K562 (cell line): ENCODE measurements at regions not wholly inside any gene's neighbourhood (a gene's known extent, or its start where the extent isn't known, plus 50 kb on each side); places are given as distances from the start of the nearest gene placed in this dataset.

Source experiments
- C11orf30 ChIP-seq: fragments of 450-650 bp; IDR thresholded peaks from 2 replicates; pipeline ENCODE4 v1.6.1; 2016; ENCODE audit warnings: low read depth, mild to moderate bottlenecking
- ESRRA ChIP-seq: fragments of 450-650 bp; IDR thresholded peaks from 2 replicates; pipeline ENCODE4 v1.6.1; 2014; ENCODE audit warnings: low read depth, mild to moderate bottlenecking, moderate library complexity, borderline replicate concordance
- NCOR1 ChIP-seq: fragments of 450-650 bp; IDR thresholded peaks from 2 replicates; pipeline ENCODE4 v1.6.1; 2016; ENCODE audit warnings: mild to moderate bottlenecking, moderate library complexity
- SREBF2 ChIP-seq: sonication (generic); formaldehyde crosslinking; IDR thresholded peaks from 2 replicates; pipeline ENCODE4 v1.4.0; 2020; ENCODE audit warnings: mild to moderate bottlenecking, missing genetic modification reagents
- SRF ChIP-seq, 2 experiments: fragments of 250-450, 450-650 bp in 1 of 2; sonication (Bioruptor Pico) in 1 of 2; sonication (generic) in 1 of 2; formaldehyde crosslinking; IDR thresholded peaks; 2 replicates each; pipeline versions ENCODE4 v1.5.0 to v1.5.1; 2020 to 2022; ENCODE audit warnings: mild to moderate bottlenecking in 1 of 2, missing genetic modification reagents in 1 of 2
- TCF7 ChIP-seq: sonication (generic); IDR thresholded peaks from 2 replicates; pipeline ENCODE4 v1.6.1; 2016; ENCODE audit warnings: antibody characterized with exemption, borderline replicate concordance
- TOE1 ChIP-seq, 2 experiments: fragments of 450-650 bp in 1 of 2; sonication (generic) in 1 of 2; formaldehyde crosslinking in 1 of 2; IDR thresholded peaks; 2 replicates each; pipeline versions ENCODE4 v1.7.1 to v1.8.0; 2016 to 2022; ENCODE audit warnings: borderline replicate concordance in 2 of 2, mild to moderate bottlenecking in 2 of 2, antibody characterized with exemption in 1 of 2, inconsistent platforms in 1 of 2, low read depth in 1 of 2, missing genetic modification reagents in 1 of 2, moderate library complexity in 1 of 2
- ZNF274 ChIP-seq: IDR thresholded peaks from 2 replicates; pipeline ENCODE4 v1.6.1; 2011; ENCODE audit warnings: low read depth, mild to moderate bottlenecking, low read length, moderate library complexity, borderline replicate concordance
- TF ChIP-seq, protein P1 (sequence below), 2 experiments: fragments of 450-650 bp in 1 of 2; sonication (generic) in 1 of 2; formaldehyde crosslinking in 1 of 2; IDR thresholded peaks in 1 of 2; conservative IDR thresholded peaks in 1 of 2; 2 replicates each; pipeline versions ENCODE4 v1.6.1 to v1.8.1; 2016 to 2023; ENCODE audit warnings: mild to moderate bottlenecking in 2 of 2, moderate library complexity in 2 of 2, inconsistent platforms in 1 of 2, missing genetic modification reagents in 1 of 2
- TF ChIP-seq, protein P2 (sequence below): sonication (generic); formaldehyde crosslinking; IDR thresholded peaks from 2 replicates; pipeline ENCODE4 v1.5.0; 2020; ENCODE audit warnings: missing genetic modification reagents
- TF ChIP-seq, protein P3 (sequence below), 3 experiments: IDR thresholded peaks in 2 of 3; conservative IDR thresholded peaks in 1 of 3; 2 replicates each; pipeline ENCODE4 v1.5.1; 2011 to 2012; ENCODE audit warnings: low read length in 3 of 3, mild to moderate bottlenecking in 3 of 3, control low read depth in 2 of 3, improper control_type of control experiment in 1 of 3, inconsistent platforms in 1 of 3, low read depth in 1 of 3, mixed read lengths in 1 of 3, moderate library complexity in 1 of 3; ENCODE audit not compliant: insufficient read depth in 2 of 3

DNA sequence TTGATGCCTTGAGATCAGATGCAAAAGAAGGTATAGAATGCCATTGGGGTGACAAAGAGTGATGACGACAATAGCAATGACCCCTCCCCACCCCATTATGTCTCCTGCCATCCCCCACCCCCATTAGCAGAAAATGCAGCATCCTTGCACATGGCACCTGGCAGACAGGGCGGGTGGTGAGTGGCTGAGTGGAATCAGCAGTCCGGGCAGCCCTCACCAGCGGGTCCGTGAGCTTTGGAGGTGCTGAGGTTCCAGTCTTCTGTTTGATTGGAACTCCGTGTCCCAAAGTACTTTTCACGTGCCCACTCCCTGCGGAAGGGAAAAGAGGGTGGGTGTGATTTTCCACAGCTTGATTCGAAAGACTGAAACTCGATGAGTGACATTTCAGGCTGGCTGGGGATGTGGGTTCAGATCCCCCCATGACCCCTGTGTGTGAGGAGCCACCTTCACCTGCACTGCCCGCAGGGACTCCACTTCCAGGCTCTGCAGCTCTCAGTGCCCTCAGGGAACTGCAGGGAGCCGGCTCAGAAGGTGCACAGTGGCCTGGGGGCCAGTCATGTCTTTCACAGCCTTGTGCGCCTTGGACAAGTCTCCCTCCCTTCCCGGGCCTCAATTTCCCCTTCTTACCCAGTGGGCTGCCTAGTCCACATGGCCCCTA, 130.9 kb downstream of the GLI2 start:
- TF ChIP-seq TOE1 (IDR thresholded peaks at IDR 0.05; ENCODE audit: borderline replicate concordance) (no peak), TOE1 (CRISPR knock-in tag; IDR thresholded peaks at IDR 0.05; ENCODE audit: borderline replicate concordance, low read depth) (no peak), TCF7 (no peak), SREBF2 (CRISPR knock-in tag) (no peak), SRF (CRISPR knock-in tag; IDR thresholded peaks at IDR 0.05) (no peak), NCOR1 (no peak), ZNF274 (no peak), ESRRA (no peak), C11orf30 (no peak)
- TF ChIP-seq, protein P1, sequence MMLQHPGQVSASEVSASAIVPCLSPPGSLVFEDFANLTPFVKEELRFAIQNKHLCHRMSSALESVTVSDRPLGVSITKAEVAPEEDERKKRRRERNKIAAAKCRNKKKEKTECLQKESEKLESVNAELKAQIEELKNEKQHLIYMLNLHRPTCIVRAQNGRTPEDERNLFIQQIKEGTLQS (IDR thresholded peaks at IDR 0.05), result no peak
- TF ChIP-seq, protein P1 (CRISPR knock-in tag; conservative IDR thresholded peaks at IDR 0.05), result no peak
- TF ChIP-seq, protein P2, sequence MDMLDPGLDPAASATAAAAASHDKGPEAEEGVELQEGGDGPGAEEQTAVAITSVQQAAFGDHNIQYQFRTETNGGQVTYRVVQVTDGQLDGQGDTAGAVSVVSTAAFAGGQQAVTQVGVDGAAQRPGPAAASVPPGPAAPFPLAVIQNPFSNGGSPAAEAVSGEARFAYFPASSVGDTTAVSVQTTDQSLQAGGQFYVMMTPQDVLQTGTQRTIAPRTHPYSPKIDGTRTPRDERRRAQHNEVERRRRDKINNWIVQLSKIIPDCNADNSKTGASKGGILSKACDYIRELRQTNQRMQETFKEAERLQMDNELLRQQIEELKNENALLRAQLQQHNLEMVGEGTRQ, result no peak
- TF ChIP-seq, protein P3, sequence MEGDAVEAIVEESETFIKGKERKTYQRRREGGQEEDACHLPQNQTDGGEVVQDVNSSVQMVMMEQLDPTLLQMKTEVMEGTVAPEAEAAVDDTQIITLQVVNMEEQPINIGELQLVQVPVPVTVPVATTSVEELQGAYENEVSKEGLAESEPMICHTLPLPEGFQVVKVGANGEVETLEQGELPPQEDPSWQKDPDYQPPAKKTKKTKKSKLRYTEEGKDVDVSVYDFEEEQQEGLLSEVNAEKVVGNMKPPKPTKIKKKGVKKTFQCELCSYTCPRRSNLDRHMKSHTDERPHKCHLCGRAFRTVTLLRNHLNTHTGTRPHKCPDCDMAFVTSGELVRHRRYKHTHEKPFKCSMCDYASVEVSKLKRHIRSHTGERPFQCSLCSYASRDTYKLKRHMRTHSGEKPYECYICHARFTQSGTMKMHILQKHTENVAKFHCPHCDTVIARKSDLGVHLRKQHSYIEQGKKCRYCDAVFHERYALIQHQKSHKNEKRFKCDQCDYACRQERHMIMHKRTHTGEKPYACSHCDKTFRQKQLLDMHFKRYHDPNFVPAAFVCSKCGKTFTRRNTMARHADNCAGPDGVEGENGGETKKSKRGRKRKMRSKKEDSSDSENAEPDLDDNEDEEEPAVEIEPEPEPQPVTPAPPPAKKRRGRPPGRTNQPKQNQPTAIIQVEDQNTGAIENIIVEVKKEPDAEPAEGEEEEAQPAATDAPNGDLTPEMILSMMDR (IDR thresholded peaks at IDR 0.05 in 2 of 3, conservative IDR thresholded peaks at IDR 0.05 in 1 of 3; ENCODE audit: insufficient read depth in 2 of 3, low read depth in 1 of 3, low read length in 3 of 3), result no peak
